H1 (cell line): ENCODE measurements at regions not wholly inside any gene's neighbourhood (a gene's known extent, or its start where the extent isn't known, plus 50 kb on each side); places are given as distances from the start of the nearest gene placed in this dataset.

Experiments used
- KDM1A ChIP-seq: fragments of 200-600, 300-600 bp; sonication (generic); IDR thresholded peaks from 2 replicates; pipeline ENCODE4 v1.7.1; 2016; ENCODE audit warnings: mild to moderate bottlenecking, low read length, borderline replicate concordance
- SUZ12 ChIP-seq: fragments of 200-600 bp; sonication (generic); IDR thresholded peaks from 2 replicates; pipeline ENCODE4 v1.6.1; 2012; ENCODE audit warnings: mild to moderate bottlenecking, inconsistent platforms, low read length, moderate library complexity, mixed read lengths
- TCF12 ChIP-seq: IDR thresholded peaks from 2 replicates; pipeline ENCODE4 v1.6.1; 2011; ENCODE audit warnings: low read depth, mild to moderate bottlenecking, low read length
- TEAD4 ChIP-seq: IDR thresholded peaks from 2 replicates; pipeline ENCODE4 v1.6.1; 2012; ENCODE audit warnings: low read depth, low read length, inconsistent platforms, mixed read lengths
- TF ChIP-seq, protein P1 (sequence below): fragments of 300-600 bp; sonication (generic); IDR thresholded peaks from 2 replicates; pipeline ENCODE4 v1.7.1; 2012; ENCODE audit warnings: low read length, moderate library complexity, mild to moderate bottlenecking, inconsistent platforms; ENCODE audit not compliant: insufficient replicate concordance

DNA sequence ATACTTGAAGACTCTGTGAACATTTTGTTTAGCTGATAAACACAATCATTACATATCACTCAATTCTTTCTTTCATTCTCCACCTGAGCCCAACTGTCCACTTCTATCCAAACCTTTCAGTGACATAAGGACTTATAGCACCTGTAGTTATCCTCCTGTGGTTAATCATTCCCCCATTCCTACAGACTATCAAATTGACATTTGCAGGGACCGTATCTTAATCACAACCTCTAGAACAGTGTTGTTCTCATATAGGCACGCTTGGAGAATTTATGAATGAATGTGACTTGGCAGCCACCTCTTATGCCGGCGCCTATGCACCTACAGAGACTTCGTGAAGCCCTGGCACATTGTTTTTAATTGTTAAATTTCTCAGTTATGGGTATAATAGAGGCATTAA lies 83.9 kb upstream of the CXADR start (continued):
- TF ChIP-seq, protein P1, sequence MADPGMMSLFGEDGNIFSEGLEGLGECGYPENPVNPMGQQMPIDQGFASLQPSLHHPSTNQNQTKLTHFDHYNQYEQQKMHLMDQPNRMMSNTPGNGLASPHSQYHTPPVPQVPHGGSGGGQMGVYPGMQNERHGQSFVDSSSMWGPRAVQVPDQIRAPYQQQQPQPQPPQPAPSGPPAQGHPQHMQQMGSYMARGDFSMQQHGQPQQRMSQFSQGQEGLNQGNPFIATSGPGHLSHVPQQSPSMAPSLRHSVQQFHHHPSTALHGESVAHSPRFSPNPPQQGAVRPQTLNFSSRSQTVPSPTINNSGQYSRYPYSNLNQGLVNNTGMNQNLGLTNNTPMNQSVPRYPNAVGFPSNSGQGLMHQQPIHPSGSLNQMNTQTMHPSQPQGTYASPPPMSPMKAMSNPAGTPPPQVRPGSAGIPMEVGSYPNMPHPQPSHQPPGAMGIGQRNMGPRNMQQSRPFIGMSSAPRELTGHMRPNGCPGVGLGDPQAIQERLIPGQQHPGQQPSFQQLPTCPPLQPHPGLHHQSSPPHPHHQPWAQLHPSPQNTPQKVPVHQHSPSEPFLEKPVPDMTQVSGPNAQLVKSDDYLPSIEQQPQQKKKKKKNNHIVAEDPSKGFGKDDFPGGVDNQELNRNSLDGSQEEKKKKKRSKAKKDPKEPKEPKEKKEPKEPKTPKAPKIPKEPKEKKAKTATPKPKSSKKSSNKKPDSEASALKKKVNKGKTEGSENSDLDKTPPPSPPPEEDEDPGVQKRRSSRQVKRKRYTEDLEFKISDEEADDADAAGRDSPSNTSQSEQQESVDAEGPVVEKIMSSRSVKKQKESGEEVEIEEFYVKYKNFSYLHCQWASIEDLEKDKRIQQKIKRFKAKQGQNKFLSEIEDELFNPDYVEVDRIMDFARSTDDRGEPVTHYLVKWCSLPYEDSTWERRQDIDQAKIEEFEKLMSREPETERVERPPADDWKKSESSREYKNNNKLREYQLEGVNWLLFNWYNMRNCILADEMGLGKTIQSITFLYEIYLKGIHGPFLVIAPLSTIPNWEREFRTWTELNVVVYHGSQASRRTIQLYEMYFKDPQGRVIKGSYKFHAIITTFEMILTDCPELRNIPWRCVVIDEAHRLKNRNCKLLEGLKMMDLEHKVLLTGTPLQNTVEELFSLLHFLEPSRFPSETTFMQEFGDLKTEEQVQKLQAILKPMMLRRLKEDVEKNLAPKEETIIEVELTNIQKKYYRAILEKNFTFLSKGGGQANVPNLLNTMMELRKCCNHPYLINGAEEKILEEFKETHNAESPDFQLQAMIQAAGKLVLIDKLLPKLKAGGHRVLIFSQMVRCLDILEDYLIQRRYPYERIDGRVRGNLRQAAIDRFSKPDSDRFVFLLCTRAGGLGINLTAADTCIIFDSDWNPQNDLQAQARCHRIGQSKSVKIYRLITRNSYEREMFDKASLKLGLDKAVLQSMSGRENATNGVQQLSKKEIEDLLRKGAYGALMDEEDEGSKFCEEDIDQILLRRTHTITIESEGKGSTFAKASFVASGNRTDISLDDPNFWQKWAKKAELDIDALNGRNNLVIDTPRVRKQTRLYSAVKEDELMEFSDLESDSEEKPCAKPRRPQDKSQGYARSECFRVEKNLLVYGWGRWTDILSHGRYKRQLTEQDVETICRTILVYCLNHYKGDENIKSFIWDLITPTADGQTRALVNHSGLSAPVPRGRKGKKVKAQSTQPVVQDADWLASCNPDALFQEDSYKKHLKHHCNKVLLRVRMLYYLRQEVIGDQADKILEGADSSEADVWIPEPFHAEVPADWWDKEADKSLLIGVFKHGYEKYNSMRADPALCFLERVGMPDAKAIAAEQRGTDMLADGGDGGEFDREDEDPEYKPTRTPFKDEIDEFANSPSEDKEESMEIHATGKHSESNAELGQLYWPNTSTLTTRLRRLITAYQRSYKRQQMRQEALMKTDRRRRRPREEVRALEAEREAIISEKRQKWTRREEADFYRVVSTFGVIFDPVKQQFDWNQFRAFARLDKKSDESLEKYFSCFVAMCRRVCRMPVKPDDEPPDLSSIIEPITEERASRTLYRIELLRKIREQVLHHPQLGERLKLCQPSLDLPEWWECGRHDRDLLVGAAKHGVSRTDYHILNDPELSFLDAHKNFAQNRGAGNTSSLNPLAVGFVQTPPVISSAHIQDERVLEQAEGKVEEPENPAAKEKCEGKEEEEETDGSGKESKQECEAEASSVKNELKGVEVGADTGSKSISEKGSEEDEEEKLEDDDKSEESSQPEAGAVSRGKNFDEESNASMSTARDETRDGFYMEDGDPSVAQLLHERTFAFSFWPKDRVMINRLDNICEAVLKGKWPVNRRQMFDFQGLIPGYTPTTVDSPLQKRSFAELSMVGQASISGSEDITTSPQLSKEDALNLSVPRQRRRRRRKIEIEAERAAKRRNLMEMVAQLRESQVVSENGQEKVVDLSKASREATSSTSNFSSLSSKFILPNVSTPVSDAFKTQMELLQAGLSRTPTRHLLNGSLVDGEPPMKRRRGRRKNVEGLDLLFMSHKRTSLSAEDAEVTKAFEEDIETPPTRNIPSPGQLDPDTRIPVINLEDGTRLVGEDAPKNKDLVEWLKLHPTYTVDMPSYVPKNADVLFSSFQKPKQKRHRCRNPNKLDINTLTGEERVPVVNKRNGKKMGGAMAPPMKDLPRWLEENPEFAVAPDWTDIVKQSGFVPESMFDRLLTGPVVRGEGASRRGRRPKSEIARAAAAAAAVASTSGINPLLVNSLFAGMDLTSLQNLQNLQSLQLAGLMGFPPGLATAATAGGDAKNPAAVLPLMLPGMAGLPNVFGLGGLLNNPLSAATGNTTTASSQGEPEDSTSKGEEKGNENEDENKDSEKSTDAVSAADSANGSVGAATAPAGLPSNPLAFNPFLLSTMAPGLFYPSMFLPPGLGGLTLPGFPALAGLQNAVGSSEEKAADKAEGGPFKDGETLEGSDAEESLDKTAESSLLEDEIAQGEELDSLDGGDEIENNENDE = no peak
- TF ChIP-seq TEAD4 (no peak), SUZ12 (no peak), TCF12 (no peak), KDM1A (no peak)
- TF ChIP-seq, all 59 proteins: peak for 0
